ENCODE measurements at regions not wholly inside any gene's neighbourhood (a gene's known extent, or its start where the extent isn't known, plus 50 kb on each side); places are given as distances from the start of the nearest gene placed in this dataset.

- TF ChIP-seq CTCF (conservative IDR thresholded peaks at IDR 0.05; ENCODE audit: low read length), result no peak
- TF ChIP-seq EZH2phosphoT487 (IDR thresholded peaks at IDR 0.05; ENCODE audit: borderline replicate concordance, low read depth, low read length), result no peak
These were observed 227.3 kb upstream of the RSPO3 start for GRCh38 chr6:126891158-126891557.
